GM21723 (cell line): ENCODE measurements at regions not wholly inside any gene's neighbourhood (a gene's known extent, or its start where the extent isn't known, plus 50 kb on each side); places are given as distances from the start of the nearest gene placed in this dataset.
"Not testable (repeated sequence)": the region's sequence is repeated elsewhere in the genome, so short reads cannot be mapped to it uniquely, and the experiment has no call there.

Source experiments
- ATAC-seq: cut with Tn5 transposase; IDR thresholded peaks from one replicate; pipeline ENCODE4 v1.9.1; 2021; ENCODE audit warnings: mild to moderate bottlenecking, moderate library complexity; ENCODE audit not compliant: unreplicated experiment

DNA sequence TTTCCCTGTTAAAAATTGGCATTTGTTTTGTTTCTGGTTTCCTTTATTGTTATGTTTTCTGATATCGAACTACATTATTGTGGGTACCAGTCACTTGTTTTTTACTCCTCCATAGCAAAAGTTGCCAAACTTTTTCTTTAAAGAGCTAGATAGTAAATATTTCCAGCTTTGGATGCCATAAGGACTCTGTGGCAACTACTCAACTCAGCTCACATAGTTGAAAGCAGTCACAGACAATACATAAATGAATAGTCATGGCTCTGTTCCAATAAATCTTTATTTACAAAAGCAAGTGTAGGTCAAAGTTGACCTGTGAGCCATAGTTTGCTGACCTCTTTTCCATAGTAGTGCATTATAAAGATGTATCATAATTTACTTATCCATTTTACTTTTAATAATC is 305.0 kb downstream of the RASEF start:
- ATAC-seq = no peak

DNA sequence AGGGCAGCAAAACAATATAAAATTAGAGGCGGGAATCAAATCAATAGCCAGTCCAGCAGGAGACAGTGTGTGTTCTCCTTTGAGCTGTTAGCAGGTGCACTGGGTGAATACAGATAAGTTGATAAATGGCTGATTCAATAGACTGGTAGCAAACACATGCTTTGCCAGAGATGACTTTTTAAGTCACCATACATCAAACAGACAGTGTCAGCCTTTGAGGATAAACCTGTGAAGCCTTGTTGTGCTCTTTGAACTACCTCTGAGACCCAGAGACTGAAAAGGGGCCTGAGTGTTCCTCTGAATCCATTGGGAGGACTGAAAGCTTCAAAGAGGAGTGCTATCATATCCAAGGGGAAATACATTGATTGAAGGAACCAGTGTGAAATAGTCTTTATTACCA is 301.9 kb downstream of the RASEF start:
- ATAC-seq = no peak

DNA sequence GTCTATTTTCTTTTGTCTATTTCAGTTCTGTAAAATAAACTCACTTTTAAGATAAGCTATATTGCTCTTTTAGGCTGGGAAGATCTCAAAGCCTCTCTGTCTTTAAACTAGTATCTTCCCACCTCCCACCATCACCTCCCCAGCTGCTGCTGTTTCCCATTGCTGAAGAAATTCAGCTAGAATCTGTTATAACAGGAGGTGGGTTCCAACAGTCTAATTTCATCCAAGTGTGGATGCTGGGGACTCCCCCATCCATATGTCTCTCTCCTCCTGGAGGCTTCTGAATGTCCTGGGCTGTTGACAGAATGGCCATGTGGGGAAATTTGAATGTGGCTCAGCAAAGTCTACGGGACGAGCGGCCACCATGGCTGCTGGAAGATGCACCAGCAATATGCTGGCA is 301.0 kb downstream of the RASEF start:
- ATAC-seq = no peak

DNA sequence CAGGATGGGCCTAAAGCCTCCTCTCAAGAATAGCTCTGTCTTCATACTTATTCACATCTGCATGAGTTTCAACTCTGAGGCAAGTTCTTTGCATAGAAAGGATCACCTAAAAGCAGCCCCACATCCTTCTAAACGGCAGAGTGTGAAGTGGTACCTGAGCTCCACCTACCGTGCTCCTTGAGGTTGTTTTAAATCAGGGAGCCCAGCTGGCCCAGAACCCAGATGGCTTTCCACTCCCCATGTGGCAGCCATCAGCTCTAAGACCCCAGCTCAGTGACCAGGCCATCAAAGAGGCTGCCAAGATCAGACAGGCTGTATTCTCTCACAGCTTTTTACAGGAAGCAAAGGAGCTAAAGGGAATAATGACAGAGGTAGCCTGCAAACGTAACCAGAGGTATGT is 299.3 kb downstream of the RASEF start:
- ATAC-seq = no peak

DNA sequence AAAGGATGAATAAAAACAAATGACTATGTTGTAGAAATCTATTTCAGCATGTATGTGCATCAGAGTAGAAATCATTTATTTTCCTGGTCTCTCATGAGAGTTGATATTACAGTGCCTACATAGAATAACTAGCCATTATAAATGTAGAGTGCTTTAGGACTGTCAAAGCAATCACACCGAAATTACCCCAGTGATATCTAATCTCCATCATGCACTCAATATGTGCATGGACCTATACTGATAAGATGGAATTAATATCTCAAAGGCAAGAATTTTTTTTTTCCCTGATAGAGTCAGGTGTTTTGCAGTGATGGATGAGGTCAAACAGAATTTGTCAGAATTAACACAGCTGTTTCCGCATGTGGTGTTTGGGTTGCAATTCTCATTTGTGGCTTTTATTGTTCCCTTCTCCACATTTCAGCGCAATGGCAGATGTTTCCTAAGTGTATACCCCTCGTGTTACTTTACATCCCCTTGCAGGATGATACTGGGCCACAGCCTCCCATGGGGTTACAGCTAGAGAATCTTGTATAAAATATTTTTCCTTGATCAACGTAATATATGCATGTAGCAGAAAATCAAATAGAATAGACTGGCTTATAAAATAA is 298.8 kb downstream of the RASEF start:
- no peak for ATAC-seq

DNA sequence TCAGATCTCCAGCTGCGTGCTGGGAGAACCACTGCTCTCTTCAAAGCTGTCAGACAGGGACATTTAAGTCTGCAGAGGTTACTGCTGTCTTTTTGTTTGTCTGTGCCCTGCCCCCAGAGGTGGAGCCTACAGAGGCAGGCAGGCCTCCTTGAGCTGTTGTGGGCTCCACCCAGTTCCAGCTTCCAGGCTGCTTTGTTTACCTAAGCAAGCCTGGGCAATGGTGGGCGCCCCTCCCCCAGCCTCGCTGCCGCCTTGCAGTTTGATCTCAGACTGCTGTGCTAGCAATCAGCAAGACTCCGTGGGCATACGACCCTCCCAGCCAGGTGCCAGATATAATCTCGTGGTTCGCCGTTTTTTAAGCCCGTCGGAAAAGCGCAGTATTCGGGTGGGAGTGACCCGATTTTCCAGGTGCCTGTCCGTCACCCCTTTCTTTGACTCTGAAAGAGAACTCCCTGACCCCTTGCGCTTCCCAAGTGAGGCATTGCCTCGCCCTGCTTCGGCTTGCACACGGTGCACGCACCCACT is 288.2 kb downstream of the RASEF start:
- ATAC-seq = not testable (repeated sequence)

DNA sequence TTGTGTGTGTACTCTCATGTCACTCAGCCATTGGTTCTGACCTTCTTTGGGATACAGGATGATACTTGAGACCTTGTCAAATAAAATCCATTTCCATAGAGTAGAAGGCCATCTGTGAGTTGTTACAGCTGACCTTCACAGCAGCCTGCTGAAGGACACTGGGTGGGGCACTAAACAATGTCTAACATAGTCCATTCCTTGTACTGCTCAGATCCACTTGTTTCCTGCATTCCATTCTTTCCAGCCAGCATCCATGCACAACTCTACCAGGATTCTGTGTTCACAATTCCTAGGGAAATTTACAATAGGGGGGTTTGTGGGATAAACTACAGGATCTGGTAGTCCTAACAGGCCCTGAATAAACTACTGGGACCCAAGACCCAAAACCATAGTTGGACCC is 286.4 kb downstream of the RASEF start:
- no peak for ATAC-seq

DNA sequence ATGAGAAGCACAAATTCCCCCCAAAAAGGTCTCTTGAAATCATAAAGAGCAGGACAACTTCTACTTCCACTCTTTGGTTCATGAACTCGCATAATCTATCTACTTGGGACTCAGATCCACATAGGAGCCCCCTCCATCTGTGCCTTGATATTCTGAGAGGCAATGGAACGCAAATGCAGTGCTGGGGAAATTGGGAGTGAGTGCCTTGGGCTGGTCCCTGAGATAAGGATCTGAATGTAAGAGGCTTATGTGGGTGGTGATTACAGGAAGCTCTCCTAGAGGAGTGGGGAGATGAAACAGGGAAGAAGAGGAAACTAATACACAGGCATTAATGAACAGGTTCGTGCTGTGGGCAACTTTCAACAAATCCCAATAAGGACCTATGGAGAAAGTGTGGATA is 285.6 kb downstream of the RASEF start:
- ATAC-seq = no peak

DNA sequence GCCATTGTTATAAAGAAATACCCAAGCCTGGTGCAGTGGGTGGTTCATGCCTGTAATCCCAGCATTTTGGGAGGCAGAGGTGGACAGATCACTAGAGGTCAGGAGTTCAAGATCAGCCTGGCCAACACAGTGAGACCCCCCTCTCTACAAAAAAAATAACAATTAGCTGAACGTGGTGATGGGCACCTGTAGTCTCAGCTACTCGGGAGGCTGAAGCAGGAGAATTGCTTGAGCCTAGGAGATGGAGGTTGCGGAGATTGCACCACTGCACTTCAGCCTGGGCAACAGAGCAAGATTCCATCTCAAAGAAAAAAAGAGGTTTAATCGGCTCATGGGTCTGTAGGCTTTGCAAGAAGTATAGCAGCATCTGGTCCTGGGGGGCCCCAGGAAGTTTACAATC is 284.0 kb downstream of the RASEF start:
- not testable (repeated sequence) for ATAC-seq

DNA sequence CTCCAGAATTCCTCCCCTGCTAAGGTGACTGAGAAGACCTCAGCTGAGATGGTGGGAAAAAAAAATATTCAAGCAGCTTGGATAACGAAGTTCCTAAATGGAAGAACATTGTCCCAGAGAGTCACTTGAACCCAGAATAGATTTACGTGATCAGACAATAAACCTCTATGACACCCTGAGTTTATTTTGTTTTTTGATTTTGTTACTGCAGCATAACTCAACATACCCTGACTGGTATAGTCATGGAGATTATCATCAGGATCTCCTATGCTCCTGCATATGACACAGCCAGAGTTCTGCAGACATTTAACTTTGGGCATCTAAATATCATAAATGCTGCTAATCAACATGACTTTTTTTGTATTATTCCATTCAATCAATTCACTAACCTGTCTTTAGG is 282.9 kb downstream of the RASEF start:
- no peak for ATAC-seq

DNA sequence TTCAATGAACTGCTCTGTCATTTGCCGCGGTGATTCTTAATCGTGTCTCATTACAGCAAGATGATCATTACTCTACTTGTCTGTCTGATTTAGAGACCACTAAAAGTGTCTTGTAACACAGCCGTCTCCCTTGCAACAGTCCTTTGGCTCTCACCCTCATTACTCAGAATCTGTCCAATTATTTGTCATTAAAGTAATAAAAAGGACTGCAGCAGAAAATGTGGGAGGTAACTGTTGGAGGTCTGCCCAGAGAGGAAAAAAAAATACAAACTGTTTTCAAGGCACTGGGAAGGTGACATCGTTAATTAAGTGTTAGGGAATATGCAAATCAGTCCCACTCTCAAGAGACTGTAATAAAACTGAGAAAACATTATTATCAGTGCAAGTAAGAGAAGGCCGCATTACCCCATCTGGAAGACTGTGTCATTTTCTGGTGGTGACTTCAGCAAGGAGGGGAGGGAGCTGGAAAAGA is 281.0 kb downstream of the RASEF start:
- no peak for ATAC-seq

DNA sequence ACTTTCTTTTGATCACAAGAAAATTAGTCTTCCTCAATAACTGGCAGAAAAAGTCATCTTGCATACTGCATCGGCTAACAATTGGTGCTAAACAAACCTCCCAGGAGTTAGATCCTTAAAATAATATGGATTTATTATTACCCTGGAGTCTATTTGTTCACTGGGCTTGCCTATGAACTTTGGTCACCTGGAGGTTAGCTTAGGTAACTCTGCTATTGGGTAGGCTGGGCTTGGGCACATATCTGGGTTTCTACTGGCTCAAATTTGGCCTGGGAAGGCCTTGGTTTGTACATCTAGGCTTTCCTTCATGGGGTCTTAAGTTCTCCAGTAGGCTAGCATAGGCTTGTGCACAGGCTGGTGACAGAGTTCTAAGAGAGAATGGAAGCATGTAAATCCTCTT is 279.9 kb downstream of the RASEF start:
- no peak for ATAC-seq

DNA sequence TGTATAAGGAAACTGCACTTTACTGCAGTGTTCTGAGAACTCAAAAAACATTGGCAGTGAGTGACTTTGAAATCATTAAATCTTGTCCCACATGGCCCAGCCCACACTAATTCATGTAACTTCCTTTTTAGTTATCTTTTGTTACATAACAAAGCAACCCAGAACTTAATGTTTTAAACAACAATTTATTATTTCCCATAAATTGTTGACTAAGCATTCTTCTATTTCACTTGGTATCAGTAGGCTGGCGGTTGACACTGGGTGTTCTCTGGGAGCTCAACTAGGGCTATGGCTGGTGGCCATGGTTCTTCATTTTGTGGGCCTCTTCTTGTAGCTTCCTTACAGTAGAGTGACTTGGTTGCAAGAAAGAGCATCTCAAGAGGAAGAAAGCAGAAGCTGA is 278.4 kb downstream of the RASEF start:
- ATAC-seq = no peak

DNA sequence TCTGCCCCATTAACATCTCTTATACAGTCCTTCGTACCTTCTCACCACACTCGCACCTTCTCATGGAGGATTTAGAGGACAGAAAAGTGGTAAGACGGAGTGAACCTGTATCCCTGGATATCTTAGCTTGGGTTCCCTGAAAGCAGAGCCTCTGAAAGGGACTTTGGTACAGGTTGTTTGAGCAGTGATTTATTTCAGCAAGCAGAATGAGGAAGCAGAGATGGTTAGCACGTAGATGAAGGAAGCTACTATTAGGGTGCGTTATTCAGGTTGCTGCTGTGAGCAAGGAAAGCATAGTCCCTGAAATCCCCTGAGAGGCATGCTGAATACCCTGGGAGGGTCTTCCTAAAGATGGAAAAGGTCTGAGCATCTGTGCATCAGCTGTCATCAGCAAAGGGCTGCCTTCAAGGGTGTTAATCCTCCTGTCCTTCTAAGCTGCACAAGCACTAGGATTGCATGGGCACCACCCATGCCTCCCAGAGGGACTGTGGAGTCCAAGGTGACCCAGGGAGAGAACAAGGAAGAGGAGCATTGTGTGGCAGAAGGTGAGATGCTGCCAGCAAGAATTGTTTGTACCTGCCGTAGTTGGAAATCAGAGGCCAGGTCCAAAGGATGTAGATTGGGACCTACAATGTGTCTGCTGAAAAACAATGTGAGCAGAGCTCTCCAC is 273.7 kb downstream of the RASEF start:
- ATAC-seq = no peak

DNA sequence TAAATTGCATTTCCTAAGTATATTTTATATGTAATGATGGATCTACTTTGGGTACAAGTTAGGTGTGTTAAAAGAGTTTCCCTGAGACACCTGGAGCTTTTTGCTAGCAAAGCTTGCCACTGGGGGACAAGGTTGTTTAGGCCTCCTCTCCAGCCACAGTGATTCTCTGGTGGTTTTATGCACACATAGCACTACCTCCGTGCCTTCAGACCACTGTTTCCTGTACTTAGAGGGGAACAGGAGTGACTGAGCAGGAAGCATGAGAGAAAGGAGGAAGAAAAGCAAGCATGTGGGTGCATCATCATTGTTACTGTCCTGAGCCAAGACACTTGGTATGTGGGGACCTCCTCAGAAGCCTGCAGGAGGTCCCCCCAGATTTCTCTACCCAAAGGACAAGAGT is 272.1 kb downstream of the RASEF start:
- no peak for ATAC-seq

DNA sequence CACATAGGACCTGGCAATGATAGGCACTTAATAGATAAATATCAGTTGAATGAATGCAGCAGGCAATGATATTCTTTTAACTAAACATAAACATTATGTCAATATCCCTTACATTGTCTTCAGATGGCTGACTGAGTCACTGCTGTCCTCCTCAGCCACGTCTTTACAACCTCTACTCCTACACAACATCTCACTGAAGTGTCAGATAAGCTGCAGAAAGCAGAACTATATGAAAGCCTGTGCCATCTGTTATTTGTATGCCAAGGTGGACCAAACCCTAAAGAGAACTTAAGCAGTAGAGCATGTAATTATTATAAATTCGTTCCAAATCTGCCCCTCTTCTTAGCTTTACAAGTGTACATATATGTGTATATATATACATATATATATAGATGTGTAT is 271.2 kb downstream of the RASEF start:
- no peak for ATAC-seq

DNA sequence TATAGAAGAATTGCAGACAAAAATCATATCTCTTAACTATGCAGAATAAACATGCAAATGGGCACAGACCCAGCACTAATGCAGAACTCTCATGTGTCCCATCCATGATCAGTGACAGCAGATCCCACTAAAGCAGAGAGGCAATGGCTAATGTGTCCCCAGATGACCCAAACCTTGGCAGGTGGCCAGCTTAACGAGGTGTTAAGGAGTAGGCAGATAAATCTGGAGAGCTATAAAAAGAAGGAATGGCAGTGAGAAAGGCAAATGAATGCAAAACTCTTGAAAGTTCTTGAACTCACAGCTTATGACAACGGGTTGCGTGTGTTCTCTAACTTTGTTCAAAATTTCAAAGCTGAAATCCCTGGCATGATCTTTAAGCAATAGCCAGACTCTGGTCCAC is 265.4 kb downstream of the RASEF start:
- no peak for ATAC-seq

DNA sequence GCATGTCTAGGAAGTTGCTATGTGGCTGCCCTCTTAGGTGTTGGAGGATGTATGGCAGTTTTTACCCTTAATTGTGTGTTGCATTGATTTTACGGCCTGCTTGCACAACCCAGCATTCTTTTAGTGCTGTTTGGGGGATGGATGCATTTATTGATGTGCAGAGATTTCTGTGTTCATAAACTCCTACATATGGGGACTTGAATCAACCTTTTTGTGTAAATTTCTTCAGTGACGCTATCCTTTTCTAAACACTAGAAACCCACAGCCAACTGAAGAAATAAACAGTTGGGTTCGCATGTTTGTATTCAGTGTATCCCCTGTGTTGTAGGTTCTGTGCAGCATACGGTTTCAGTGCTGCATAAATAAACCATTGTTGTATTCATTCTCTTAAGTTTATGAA is 263.7 kb downstream of the RASEF start:
- ATAC-seq = no peak

DNA sequence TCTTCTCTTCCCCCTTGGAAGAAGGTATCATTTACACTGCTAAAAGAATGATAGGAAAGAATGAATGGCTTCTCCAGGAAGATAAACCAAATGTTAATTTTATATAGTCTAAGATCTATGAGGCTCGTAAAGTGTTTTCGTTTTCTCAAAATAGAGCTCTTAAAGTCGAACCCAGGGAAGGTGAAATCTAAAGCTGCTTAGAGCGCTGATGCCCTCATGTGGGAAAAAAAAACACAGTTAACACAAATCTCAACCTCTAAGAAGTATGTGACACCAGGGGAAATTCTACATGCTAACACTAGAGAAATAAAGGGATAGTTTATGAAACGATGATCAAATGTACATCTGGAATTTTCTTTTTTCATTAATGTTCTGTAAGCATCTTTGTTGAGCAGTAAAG is 257.9 kb downstream of the RASEF start:
- ATAC-seq = no peak

DNA sequence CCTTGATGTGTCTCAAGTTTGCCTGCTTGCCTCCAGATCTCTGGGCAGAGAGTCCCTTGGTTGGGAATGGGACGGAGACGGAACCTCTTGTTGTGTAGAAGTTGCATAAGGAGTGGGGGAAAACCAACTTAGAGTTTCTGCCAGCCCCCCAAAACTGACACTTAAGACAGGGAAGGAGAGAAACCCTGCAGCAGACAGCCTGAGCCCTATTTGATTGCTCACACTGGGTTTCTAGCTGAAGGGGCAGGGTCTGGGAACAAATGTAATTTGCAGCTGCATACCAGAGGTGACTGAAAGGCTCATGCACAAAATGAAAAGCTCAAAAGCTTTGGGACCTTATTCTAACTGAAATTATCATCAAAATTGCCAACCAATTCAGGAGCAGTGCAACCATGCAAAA is 254.5 kb downstream of the RASEF start:
- ATAC-seq = no peak

DNA sequence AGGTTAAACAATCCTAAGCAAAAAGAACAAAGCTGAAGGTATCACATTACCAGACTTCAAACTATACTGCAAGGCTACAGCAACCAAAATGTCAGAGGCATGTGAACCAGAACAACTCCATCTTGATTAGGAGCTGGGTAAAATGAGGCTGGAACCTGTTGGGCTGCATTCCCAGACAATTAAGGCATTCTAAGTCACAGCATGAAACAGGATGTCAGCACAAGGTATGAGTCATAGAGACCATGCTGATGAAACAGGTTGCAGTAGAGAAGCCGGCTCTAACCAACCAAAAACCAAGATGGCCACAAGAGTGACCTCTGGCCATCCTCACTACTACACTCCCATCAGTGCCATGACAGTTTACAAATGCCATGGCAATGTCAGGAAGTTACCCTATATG is 252.0 kb downstream of the RASEF start:
- no peak for ATAC-seq

DNA sequence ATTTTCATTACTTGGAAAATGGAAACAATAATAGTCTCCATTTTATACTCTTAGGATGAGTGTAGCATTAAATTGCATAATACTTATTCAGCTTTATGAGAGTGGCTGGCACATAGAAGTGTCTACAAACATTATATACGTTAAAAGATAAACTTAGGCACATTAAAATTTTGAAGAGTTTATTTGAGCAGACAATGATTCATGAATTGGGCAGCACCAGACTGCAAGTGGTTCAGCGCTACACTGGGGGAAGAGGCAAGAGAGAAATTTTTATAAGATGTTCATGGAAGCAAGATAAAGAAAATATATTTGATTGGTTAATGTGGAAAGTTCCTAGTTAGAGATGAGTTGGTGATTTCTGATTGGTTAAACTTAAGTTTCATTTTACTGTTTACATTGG is 243.7 kb downstream of the RASEF start:
- no peak for ATAC-seq

DNA sequence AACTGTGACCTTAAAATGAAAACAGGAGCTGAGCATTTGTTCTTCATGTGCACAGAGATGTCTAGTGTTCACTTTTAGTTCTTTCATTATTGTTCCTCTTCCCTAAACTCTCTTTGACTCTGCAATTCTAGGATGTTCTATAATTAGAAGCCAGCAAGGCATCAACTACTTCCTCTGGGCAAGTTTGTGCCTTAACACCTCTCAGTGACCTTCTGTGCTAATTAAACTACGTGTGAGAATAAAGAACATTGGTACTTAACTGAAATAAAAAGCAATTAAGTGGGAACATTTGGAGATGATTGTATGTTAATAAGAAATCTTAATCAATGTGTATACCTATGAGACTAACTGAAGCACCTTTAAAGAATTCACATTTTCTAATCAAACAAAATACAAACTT is 242.8 kb downstream of the RASEF start:
- ATAC-seq = no peak
